HCT116 (cell line): ENCODE measurements at regions not wholly inside any gene's neighbourhood (a gene's known extent, or its start where the extent isn't known, plus 50 kb on each side); places are given as distances from the start of the nearest gene placed in this dataset.

ENCODE experiments used
- ATAC-seq: fragments of 200-7000 bp; cut with Tn5 transposase; 2 replicates; pipeline ENCODE4 v1.9.1; 2020; ENCODE audit warnings: mild to moderate bottlenecking, moderate library complexity
- BruUV-seq: library from RNA; stranded (reverse); fragments of 400-500 nt; replicated peaks from 2 replicates; lab custom pipeline; 2021; lab: Mats Ljungman, UMichigan
- CTCF ChIA-PET: fragments of 300-600 bp; sonication (Branson Sonifier 250); formaldehyde crosslinking; loops from one replicate; lab custom pipeline; 2021; ENCODE audit warnings: antibody characterized with exemption; lab: Charles Lee
- POLR2A ChIA-PET: fragments of 300-600, 350-600 bp; sonication (Branson Sonifier 250); formaldehyde crosslinking; loops from one replicate; lab custom pipeline; 2021; ENCODE audit warnings: antibody characterized with exemption; lab: Charles Lee
- RAD21 ChIA-PET, 2 experiments: fragments of 300-600 bp; sonication (Branson Sonifier 250); formaldehyde crosslinking; loops; one replicate each; lab custom pipeline; 2023; ENCODE audit warnings: low total read pairs in 2 of 2; ENCODE audit not compliant: uncharacterized antibody in 2 of 2, unreplicated experiment in 2 of 2, low non-redundant PET in 1 of 2; lab: Charles Lee
- DNase-seq: peaks from one replicate; pipeline ENCODE4 v3.0.0-alpha.2; 2010; ENCODE audit warnings: low read depth, low spot score
- H2AFZ ChIP-seq: fragments of 200-600 bp; shearing (Covaris generic), sonication (generic); 2 replicates; pipeline ENCODE4 v1.6.1; 2017; ENCODE audit warnings: low read depth, mixed run types, mixed read lengths, antibody characterized with exemption, low read length; ENCODE audit not compliant: poor library complexity, severe bottlenecking
- H3K27ac ChIP-seq: 2 replicates; pipeline ENCODE4 v1.5.1; 2012; ENCODE audit warnings: low read depth, low read length
- H3K27me3 ChIP-seq: fragments of 200-600 bp; sonication (generic); 2 replicates; pipeline ENCODE4 v1.6.1; 2016; ENCODE audit warnings: mixed run types, low read length, mixed read lengths; ENCODE audit not compliant: insufficient read depth
- H3K36me3 ChIP-seq, 2 experiments: fragments of 200-500 bp in 1 of 2; fragments of 200-600 bp in 1 of 2; sonication (Bioruptor generic) in 1 of 2; sonication (generic) in 1 of 2; 2 replicates each; pipeline versions ENCODE4 v1.5.1 to v1.6.1; 2014 to 2016; ENCODE audit warnings: low read length in 2 of 2, inconsistent platforms in 1 of 2, mixed read lengths in 1 of 2, mixed run types in 1 of 2; ENCODE audit not compliant: insufficient read depth in 2 of 2, control insufficient read depth in 1 of 2
- H3K4me1 ChIP-seq, 2 experiments: fragments of 200-600 bp in 1 of 2; sonication (generic) in 1 of 2; 2 replicates each; pipeline versions ENCODE4 v1.5.1 to v1.6.1; 2012 to 2017; ENCODE audit warnings: low read length in 2 of 2, inconsistent platforms in 1 of 2, mild to moderate bottlenecking in 1 of 2, mixed read lengths in 1 of 2, mixed run types in 1 of 2, moderate library complexity in 1 of 2; ENCODE audit not compliant: insufficient read depth in 2 of 2, control insufficient read depth in 1 of 2
- H3K4me2 ChIP-seq: fragments of 200-600 bp; sonication (generic); 2 replicates; pipeline ENCODE4 v1.6.1; 2017; ENCODE audit warnings: mixed run types, low read length, mixed read lengths
- H3K4me3 ChIP-seq, 2 experiments: fragments of 200-600 bp in 1 of 2; sonication (generic) in 1 of 2; replicated peaks in 1 of 2; 2 replicates each; pipeline ENCODE4 v1.5.1; 2011 to 2016; ENCODE audit warnings: low read length in 2 of 2, control low read depth in 1 of 2, low read depth in 1 of 2, mild to moderate bottlenecking in 1 of 2, mixed read lengths in 1 of 2, mixed run types in 1 of 2
- H3K79me2 ChIP-seq: fragments of 200-600 bp; sonication (generic); 2 replicates; pipeline ENCODE4 v1.6.1; 2017; ENCODE audit warnings: mild to moderate bottlenecking, mixed run types, low read length, moderate library complexity, mixed read lengths; ENCODE audit not compliant: insufficient read depth
- H3K9ac ChIP-seq: fragments of 200-600 bp; sonication (generic); 2 replicates; pipeline ENCODE4 v1.6.1; 2016; ENCODE audit warnings: low read length, mixed read lengths
- H3K9me2 ChIP-seq: fragments of 200-600 bp; sonication (generic), shearing (Covaris generic); 2 replicates; pipeline ENCODE4 v1.6.1; 2017; ENCODE audit warnings: mixed run types, mild to moderate bottlenecking, moderate library complexity; ENCODE audit not compliant: insufficient read depth
- H3K9me3 ChIP-seq, 2 experiments: fragments of 200-500 bp in 1 of 2; fragments of 200-600 bp in 1 of 2; sonication (Bioruptor generic) in 1 of 2; sonication (generic) in 1 of 2; 2 replicates each; pipeline ENCODE4 v1.6.1; 2014 to 2017; ENCODE audit warnings: low read length in 2 of 2, mixed read lengths in 2 of 2, inconsistent platforms in 1 of 2, low read depth in 1 of 2, mild to moderate bottlenecking in 1 of 2, mixed run types in 1 of 2, moderate library complexity in 1 of 2; ENCODE audit not compliant: control insufficient read depth in 1 of 2, insufficient read depth in 1 of 2
- H4K20me1 ChIP-seq: fragments of 200-600 bp; sonication (generic), shearing (Covaris generic); 2 replicates; pipeline ENCODE4 v1.6.1; 2017; ENCODE audit warnings: mixed run types, mild to moderate bottlenecking, moderate library complexity; ENCODE audit not compliant: insufficient read depth
- CBX3 ChIP-seq: IDR thresholded peaks from 2 replicates; pipeline ENCODE4 v1.6.1; 2012; ENCODE audit warnings: low read depth
- CEBPB ChIP-seq: IDR thresholded peaks from 2 replicates; pipeline ENCODE4 v1.6.1; 2012; ENCODE audit warnings: low read depth
- CTCF ChIP-seq, 3 experiments: fragments of 200-600 bp in 1 of 3; sonication (generic) in 1 of 3; IDR thresholded peaks in 2 of 3; conservative IDR thresholded peaks in 1 of 3; 2 replicates each; pipeline ENCODE4 v1.5.1; 2012 to 2017; ENCODE audit warnings: low read depth in 2 of 3, low read length in 2 of 3, antibody characterized with exemption in 1 of 3, borderline replicate concordance in 1 of 3, control low read depth in 1 of 3, mild to moderate bottlenecking in 1 of 3, mixed read lengths in 1 of 3, mixed run types in 1 of 3, moderate library complexity in 1 of 3; ENCODE audit not compliant: insufficient read depth in 1 of 3
- EGR1 ChIP-seq: IDR thresholded peaks from 2 replicates; pipeline ENCODE4 v1.6.1; 2012; ENCODE audit warnings: low read depth
- ELF1 ChIP-seq: IDR thresholded peaks from 2 replicates; pipeline ENCODE4 v1.6.1; 2012; ENCODE audit warnings: low read depth, borderline replicate concordance
- EZH2 ChIP-seq: fragments of 200-600 bp; sonication (generic); IDR thresholded peaks from 2 replicates; pipeline ENCODE4 v1.6.1; 2017; ENCODE audit warnings: antibody characterized with exemption, mixed run types
- FOSL1 ChIP-seq: IDR thresholded peaks from 2 replicates; pipeline ENCODE4 v1.6.1; 2012; ENCODE audit warnings: low read depth
- JUND ChIP-seq: IDR thresholded peaks from 2 replicates; pipeline ENCODE4 v1.6.1; 2012
- MAX ChIP-seq: IDR thresholded peaks from 2 replicates; pipeline ENCODE4 v1.6.1; 2012
- POLR2A ChIP-seq: IDR thresholded peaks from 2 replicates; pipeline ENCODE4 v1.7.0; 2011; ENCODE audit warnings: borderline replicate concordance; ENCODE audit not compliant: insufficient read depth, insufficient read length; ENCODE audit errors: extremely low read depth
- POLR2AphosphoS5 ChIP-seq: IDR thresholded peaks from 2 replicates; pipeline ENCODE4 v1.6.1; 2011; ENCODE audit warnings: mild to moderate bottlenecking, low read depth, low read length, moderate library complexity
- SIN3A ChIP-seq: IDR thresholded peaks from 2 replicates; pipeline ENCODE4 v1.6.1; 2012; ENCODE audit warnings: low read depth
- SP1 ChIP-seq: IDR thresholded peaks from 2 replicates; pipeline ENCODE4 v1.6.1; 2012; ENCODE audit warnings: low read depth
- SRF ChIP-seq: IDR thresholded peaks from 2 replicates; pipeline ENCODE4 v1.6.1; 2012; ENCODE audit warnings: low read depth
- TCF7L2 ChIP-seq: IDR thresholded peaks from 2 replicates; pipeline ENCODE4 v1.7.0; 2011; ENCODE audit warnings: borderline replicate concordance, inconsistent platforms; ENCODE audit not compliant: insufficient read depth, insufficient read length; ENCODE audit errors: extremely low read depth
- YY1 ChIP-seq: IDR thresholded peaks from 2 replicates; pipeline ENCODE4 v1.6.1; 2011; ENCODE audit warnings: low read length, low read depth, moderate library complexity, mild to moderate bottlenecking; ENCODE audit not compliant: insufficient replicate concordance; ENCODE audit errors: extremely low read depth
- ZBTB33 ChIP-seq: IDR thresholded peaks from 2 replicates; pipeline ENCODE4 v1.6.1; 2011; ENCODE audit warnings: mild to moderate bottlenecking, low read length, moderate library complexity; ENCODE audit not compliant: insufficient replicate concordance; ENCODE audit errors: extremely low read depth
- ZFX ChIP-seq: fragments of 450-650 bp; IDR thresholded peaks from 2 replicates; pipeline ENCODE4 v1.6.1; 2017
- ZNF274 ChIP-seq: fragments of 200-500 bp; sonication (Bioruptor generic); IDR thresholded peaks from 2 replicates; pipeline ENCODE4 v1.6.1; 2014; ENCODE audit warnings: mild to moderate bottlenecking, low read depth, low read length, inconsistent platforms
- intact Hi-C: fragments of 100-400 bp; cut with micrococcal nuclease; formaldehyde crosslinking; loops from 2 replicates; pipeline ENCODE4 v1.10.0; 2022

GRCh38 chr10:120272350-120272749, 184.7 kb upstream of the PLPP4 start:
- Histone ChIP-seq H3K9me2 (no peaks in the 10 kb centered on the region), H2AFZ (no peak overlapping the region)

GRCh38 chr10:120278069-120278468, 179.0 kb upstream of the PLPP4 start:
- Histone ChIP-seq H3K4me1 (no peaks in the 10 kb centered on the region), H2AFZ (no peak overlapping the region), H3K9me2 (no peaks in the 10 kb centered on the region), H3K9ac (no peak overlapping the region), H3K4me2 (no peak overlapping the region), H3K27ac (no peak overlapping the region), H3K27me3 (peaks cover 24% of the 10 kb centered on the region), H3K36me3 (no peaks in the 10 kb centered on the region), H4K20me1 (no peaks in the 10 kb centered on the region), H3K79me2 (no peaks in the 10 kb centered on the region), H3K4me3 (no peak overlapping the region), H3K9me3 (no peaks in the 10 kb centered on the region)
- POLR2A ChIA-PET: no interaction called here
- intact Hi-C loops: no loop called here
- TF ChIP-seq EGR1 (no peak), POLR2AphosphoS5 (no peak), CTCF (IDR thresholded peaks at IDR 0.05 in 2 of 3, conservative IDR thresholded peaks at IDR 0.05 in 1 of 3; ENCODE audit: borderline replicate concordance in 1 of 3, insufficient read depth in 1 of 3, low read depth in 2 of 3, low read length in 2 of 3) (no peak), EZH2 (no peak), ZNF274 (no peak), ELF1 (no peak), SIN3A (no peak), FOSL1 (no peak), ZFX (no peak), CBX3 (no peak), SRF (no peak), MAX (no peak), CEBPB (no peak), ZBTB33 (no peak), TCF7L2 (no peak), JUND (no peak), POLR2A (no peak), YY1 (no peak), SP1 (no peak)
- no TSS peak for BruUV-seq
- RAD21 ChIA-PET: no interaction called here
- ATAC-seq (no peak), DNase-seq (no peak)
- CTCF ChIA-PET: no interaction called here

More at GRCh38 chr10:120272350-120272749, 184.7 kb upstream of the PLPP4 start:
- ChIA-PET CTCF (no interaction called here), RAD21 (no interaction called here), POLR2A (no interaction called here)
- TF ChIP-seq JUND: no peak
- no peak overlapping the region for H3K4me3 ChIP-seq
- H3K4me1 ChIP-seq: no peaks in the 10 kb centered on the region
- no peak overlapping the region for H3K9ac ChIP-seq
- ATAC-seq (no peak), DNase-seq (no peak)
- H3K27me3 ChIP-seq: peaks cover 39% of the 10 kb centered on the region
- intact Hi-C loops: no loop called here
- no peaks in the 10 kb centered on the region for H3K79me2 ChIP-seq
- H3K4me2 ChIP-seq: no peak overlapping the region
- H3K36me3 ChIP-seq: no peaks in the 10 kb centered on the region
- H4K20me1 ChIP-seq: no peaks in the 10 kb centered on the region
- no TSS peak for BruUV-seq
- no peaks in the 10 kb centered on the region for H3K9me3 ChIP-seq
- no peak overlapping the region for H3K27ac ChIP-seq
